ENCODE measurements at regions not wholly inside any gene's neighbourhood (a gene's known extent, or its start where the extent isn't known, plus 50 kb on each side); places are given as distances from the start of the nearest gene placed in this dataset.

DNA sequence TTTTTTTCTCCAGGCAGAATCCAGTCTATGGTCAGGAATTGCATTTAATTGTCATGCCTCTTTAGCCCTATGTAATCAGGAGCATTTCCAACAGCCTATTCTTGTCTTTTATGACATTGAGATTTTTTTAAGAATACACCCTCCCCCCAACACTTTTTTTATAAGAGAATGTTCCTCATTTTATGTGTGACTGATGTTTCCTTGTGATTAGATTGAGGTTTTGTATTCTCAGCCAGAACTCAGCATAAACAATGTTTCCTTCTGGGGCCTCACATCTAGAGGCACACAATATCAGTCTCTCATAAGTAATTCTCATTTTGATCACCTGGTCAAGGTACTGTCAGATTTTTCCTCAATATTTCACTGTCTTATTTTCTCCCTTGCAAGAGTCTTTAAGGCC is 193.4 kb upstream of the PDE1C start:
- DNase-seq (ENCODE audit: low read depth), result no peak

- no peak for DNase-seq (ENCODE audit: low read depth)
Observed at GRCh38 chr7:32262315-32262714, 192.1 kb upstream of the PDE1C start.

DNA sequence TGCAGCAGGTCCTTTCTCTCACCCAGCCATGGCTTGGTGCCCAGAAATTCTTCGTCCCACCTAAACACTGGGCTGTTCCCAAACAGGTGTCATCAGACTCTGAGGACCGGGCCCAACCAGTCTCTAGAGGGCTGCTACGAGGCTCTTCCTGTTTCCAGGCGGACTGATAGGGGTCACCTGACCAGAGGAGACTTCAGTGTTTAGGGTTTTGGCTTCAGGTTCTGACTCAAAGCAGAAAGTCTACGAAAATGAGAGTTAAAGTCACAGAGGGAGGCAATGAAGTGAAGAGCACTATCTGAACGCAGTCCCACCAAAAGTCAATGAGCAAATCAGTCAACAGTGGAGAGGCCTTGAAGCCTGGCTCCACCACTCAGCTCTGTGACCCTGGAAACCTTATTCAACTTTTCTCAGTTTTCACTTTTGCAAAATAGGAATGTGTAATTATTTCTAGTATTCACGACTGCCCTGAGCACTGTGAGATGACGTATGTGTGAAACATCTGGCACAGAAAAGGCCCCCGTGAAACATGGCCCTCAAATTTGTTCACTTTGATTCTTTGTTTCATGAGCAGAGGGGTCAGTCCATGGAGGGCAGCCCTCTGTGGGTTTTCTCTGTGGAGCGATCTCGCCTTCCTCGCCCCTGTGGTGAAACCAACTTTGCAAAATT is 189.9 kb upstream of the PDE1C start:
- DNase-seq (ENCODE audit: low read depth), result no peak

DNA sequence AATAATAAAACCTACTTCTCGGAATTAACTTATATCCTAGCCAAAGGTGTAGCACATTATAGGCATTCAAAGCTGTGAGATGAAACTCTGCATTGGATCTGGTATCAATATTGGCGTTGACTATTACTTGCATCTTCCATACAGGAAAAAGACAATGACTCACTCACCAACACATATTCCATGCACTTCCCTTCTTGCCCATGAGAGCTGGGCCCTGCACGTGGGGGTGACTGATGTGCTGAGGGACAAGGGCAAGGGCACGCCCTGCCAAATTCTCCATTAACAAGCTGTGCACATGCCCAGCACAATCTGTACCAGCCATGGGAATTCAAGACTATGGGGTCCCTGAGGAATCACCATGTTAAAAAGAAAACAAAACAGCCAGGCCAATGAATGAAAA is 188.1 kb upstream of the PDE1C start:
- DNase-seq (ENCODE audit: low read depth), result no peak

- no peak for DNase-seq (ENCODE audit: low read depth)
Observed at GRCh38 chr7:32257621-32258020, 187.4 kb upstream of the PDE1C start.

GRCh38 chr7:32256811-32257210 is 186.6 kb upstream of the PDE1C start:
- no peak for DNase-seq (ENCODE audit: low read depth)

DNA sequence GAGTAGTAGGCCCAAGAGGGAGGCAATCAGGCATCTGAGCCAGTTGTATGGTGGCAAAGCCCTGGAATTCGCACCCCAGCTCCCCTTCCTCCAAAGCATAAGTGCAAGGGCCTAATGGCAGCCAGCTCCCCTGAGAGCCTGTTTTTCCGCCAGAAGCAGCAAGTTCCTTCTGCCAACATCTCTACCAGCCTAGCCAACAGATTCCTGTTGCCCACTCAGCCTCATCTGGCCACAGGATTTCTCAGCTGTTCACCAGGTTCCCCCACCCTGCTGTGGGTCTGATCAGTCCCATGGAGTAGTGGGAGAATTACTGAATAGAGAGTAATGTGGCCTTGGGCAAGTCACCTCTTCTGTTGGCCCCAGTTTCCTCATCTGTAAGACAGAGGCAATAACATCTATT is 186.2 kb upstream of the PDE1C start:
- no peak for DNase-seq (ENCODE audit: low read depth)

DNA sequence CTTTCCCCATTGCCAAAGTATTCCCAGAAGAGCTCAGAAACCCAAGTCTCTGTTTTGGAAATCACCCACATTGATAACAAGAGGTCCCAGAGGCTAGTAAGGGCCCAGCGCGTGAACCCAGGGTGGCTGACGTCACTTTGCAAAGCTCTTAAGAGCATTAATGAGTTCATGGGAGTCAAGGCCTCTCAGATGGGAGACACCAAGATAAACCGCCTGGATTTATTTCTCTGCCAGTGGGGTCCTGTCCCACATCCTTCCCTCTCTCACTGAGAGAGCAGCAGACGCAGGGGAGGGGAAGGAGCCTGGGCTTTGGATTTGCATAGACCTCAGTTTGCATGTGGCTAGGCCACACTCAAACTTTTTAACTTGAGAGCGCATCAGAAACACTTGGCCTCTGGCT is 184.8 kb upstream of the PDE1C start:
- DNase-seq (ENCODE audit: low read depth), result no peak

DNA sequence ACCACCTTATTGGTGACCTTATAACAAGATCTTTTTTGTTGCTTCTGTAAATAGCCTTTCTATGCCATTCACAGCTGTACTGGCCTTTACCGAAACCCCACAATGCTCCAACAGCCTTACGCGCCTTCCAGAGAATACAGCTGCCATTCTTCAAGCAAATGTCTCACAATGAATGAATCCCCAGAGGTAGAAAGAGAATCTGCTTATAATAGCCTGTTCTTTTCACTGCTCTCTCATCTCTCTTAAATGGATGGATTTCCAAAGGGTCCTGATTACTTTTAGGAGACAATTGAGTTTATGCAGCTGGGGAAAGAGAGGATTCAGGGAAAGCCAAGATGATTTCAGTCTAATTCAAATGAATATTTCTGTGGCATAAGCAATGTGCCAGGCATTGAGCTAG is 183.1 kb upstream of the PDE1C start:
- DNase-seq (ENCODE audit: low read depth), result no peak

DNA sequence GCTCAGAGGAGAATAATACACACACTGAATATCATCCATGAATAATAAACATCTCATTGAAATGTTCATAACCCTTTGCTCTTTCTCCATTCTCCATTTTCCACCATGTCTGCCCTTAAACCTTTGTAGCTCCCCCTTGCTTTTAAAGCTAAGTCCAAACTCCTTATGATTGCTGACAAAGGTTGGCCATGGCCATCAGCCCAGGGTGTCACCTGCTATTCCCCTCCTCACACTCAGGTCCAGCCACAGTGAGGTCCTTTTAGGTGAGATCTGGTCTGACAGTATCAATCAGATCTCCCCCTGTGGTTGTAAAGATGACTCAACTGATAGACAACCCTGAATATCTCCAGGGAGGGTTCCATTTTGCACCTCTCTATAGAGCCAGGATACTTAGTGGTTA is 181.5 kb upstream of the PDE1C start:
- no peak for DNase-seq (ENCODE audit: low read depth)

DNA sequence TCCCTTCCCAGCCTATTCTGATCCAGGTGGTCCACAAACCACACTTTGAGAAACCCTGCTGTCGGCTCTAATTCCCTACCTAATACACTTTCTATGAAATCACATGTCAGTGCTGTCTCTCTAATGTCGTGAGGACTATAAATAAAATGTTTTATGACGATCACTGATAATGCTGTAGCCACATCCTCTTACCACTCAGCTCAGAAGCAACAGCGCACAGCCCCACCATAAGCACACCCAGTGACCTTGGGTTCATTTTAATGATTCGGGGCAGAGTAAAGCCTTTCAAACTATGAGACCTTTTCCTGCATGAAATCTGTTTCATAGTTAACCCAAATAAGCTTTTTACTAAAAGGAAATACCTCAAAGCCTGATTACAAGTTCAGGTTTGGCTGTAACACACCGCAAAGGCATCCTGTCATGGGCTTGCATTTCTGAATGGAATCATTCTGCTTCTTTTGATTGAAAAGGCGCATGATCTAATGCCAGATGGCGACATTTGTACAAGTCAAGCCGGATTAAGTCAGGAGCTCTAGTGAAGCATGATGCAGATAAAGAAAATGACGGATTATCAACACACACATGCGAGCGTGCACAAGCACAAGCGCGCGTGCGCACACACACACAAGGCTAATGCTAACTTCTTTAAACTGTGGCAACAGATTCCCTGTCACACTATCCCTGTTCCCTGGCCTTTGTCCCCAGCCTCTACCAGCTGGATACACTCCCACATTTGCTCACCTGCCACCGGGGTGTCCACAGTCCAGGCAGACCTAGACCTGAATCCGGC is 180.5 kb upstream of the PDE1C start:
- no peak for DNase-seq (ENCODE audit: low read depth)

DNA sequence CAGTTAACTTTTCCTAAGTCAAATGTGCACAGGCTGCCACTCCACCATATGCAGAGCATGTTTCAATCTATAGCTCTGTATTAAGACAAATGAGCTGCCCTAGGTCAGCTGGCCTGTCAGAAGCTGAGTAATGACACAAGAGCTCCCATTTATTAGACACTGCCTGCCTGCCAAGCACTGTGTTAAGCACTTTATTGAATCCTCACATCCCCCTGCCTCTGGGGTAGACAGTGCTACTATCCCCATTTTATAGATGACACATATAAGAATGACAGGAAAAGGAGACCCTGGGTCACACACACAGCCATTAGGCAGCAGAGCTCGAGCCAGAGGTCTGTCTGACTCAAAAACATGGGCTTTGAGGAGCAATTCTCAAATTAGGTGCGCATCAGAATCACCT is 179.8 kb upstream of the PDE1C start:
- DNase-seq (ENCODE audit: low read depth), result no peak

GRCh38 chr7:32248522-32248921 is 178.3 kb upstream of the PDE1C start:
- DNase-seq (ENCODE audit: low read depth), result no peak

GRCh38 chr7:32244806-32245345 is 174.7 kb upstream of the PDE1C start:
- DNase-seq (ENCODE audit: low read depth), result no peak

GRCh38 chr7:32243687-32244290 is 173.6 kb upstream of the PDE1C start:
- DNase-seq (ENCODE audit: low read depth), result no peak

- DNase-seq (ENCODE audit: low read depth), result no peak
Observed at GRCh38 chr7:32242436-32242835, 172.2 kb upstream of the PDE1C start.

DNA sequence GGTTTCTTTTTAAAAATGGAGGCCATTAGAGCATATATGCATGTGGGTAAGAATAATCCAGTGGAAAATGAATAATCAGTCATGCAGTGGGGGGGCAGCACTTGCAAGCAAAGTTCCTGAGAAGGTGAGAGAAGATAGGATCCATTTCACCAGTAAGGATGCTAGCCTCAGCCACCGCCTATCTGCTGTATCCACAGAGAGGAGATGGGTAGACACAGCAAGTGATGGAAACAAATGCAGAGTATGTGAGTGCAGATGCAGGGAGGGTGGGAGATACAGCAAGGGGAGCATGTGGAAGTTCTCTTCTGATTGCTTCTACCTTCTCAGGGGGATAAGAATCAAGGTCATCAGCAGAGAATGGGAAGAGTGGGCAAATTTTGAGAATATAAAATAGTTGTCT is 171.4 kb upstream of the PDE1C start:
- no peak for DNase-seq (ENCODE audit: low read depth)

GRCh38 chr7:32239764-32240163 is 169.6 kb upstream of the PDE1C start:
- no peak for DNase-seq (ENCODE audit: low read depth)

DNA sequence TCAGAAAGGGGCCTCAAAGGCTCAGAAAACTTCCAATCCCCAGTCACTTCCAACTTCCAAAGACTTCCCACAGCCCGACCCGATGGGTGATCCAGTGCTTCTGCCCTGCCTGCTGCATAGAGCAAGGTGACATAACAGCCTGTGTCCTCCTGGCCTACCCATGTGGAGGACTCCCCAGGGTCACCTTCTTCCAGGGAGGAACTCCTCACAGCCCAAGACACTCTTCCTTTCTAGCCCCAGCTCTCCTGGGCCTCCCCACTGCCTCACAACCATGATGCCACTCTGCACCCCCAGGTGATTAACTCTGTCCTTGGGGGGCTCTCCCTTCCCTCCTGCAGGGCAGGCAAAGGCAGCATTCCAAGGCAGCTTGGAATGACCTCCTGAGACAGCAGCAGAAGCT is 158.4 kb upstream of the PDE1C start:
- DNase-seq (ENCODE audit: low read depth), result no peak

- no peak for DNase-seq (ENCODE audit: low read depth)
Observed at GRCh38 chr7:32227746-32228145, 157.5 kb upstream of the PDE1C start.

- DNase-seq (ENCODE audit: low read depth), result no peak
Observed at GRCh38 chr7:32224276-32224675, 154.1 kb upstream of the PDE1C start.

- DNase-seq (ENCODE audit: low read depth), result no peak
Observed at GRCh38 chr7:32223721-32224120, 153.5 kb upstream of the PDE1C start.

DNA sequence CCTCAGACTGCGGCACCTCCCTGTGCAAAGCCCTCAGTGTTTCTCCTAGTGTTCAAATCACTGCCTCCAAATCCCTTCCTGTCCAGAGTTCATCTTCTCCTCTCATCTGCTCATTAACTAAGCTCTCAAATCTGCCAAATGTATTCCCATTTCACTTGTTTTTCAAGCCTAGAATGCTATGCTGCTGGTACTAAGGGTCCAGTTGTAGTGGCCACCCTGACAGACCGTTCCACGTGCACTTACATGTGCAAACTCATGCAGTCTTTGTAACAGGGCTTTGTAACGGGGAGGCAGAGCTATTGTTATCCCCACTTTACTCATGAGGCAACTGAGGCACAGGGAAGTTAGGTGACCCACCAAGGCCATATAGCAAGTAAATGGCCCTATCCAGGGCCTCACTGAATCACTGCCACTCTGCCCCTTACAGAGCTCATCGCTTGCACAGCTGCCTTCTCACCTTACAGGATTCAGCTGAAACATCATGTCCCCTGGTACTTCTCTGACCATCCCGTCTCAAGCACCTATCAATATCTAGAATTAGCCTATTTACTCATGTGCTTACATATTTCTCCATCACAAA is 153.0 kb upstream of the PDE1C start:
- DNase-seq (ENCODE audit: low read depth), result no peak
